GM23248 (cell line): ENCODE measurements at regions not wholly inside any gene's neighbourhood (a gene's known extent, or its start where the extent isn't known, plus 50 kb on each side); places are given as distances from the start of the nearest gene placed in this dataset.

ENCODE experiments used
- DNase-seq: peaks from one replicate; pipeline ENCODE4 v3.0.0-alpha.2; 2015
- H2AFZ ChIP-seq: fragments of 200-600 bp; sonication (generic); 2 replicates; pipeline ENCODE4 v1.6.1; 2016; ENCODE audit warnings: antibody characterized with exemption
- H3F3A ChIP-seq: fragments of 200-600 bp; sonication (generic); 2 replicates; pipeline ENCODE4 v1.6.1; 2016; ENCODE audit warnings: mild to moderate bottlenecking, antibody characterized with exemption, mixed run types; ENCODE audit not compliant: insufficient read depth
- H3K27ac ChIP-seq: fragments of 200-600 bp; sonication (generic); 2 replicates; pipeline ENCODE4 v1.5.1; 2016; ENCODE audit warnings: mild to moderate bottlenecking
- H3K27me3 ChIP-seq: fragments of 200-600 bp; sonication (generic); replicated peaks from 2 replicates; pipeline ENCODE4 v1.6.1; 2016; ENCODE audit warnings: mild to moderate bottlenecking; ENCODE audit not compliant: insufficient read depth
- H3K36me3 ChIP-seq: fragments of 200-600 bp; sonication (generic); 2 replicates; pipeline ENCODE4 v1.6.1; 2016; ENCODE audit warnings: low read depth, mild to moderate bottlenecking
- H3K4me1 ChIP-seq: fragments of 200-600 bp; sonication (generic); 2 replicates; pipeline ENCODE4 v1.6.1; 2016; ENCODE audit warnings: mild to moderate bottlenecking; ENCODE audit not compliant: insufficient read depth
- H3K4me2 ChIP-seq: fragments of 200-600 bp; sonication (generic); one replicate; pipeline ENCODE4 v1.6.1; 2016; ENCODE audit warnings: mild to moderate bottlenecking; ENCODE audit not compliant: unreplicated experiment
- H3K4me3 ChIP-seq: fragments of 200-600 bp; sonication (generic); 2 replicates; pipeline ENCODE4 v1.5.1; 2016; ENCODE audit warnings: mild to moderate bottlenecking
- H3K79me2 ChIP-seq: fragments of 200-600 bp; sonication (generic); 2 replicates; pipeline ENCODE4 v1.6.1; 2016; ENCODE audit warnings: mild to moderate bottlenecking; ENCODE audit not compliant: insufficient read depth
- H3K9ac ChIP-seq: fragments of 200-600 bp; sonication (generic); 2 replicates; pipeline ENCODE4 v1.6.1; 2016; ENCODE audit warnings: mild to moderate bottlenecking
- H3K9me2 ChIP-seq: fragments of 200-600 bp; sonication (generic); 2 replicates; pipeline ENCODE4 v1.6.1; 2016; ENCODE audit warnings: mixed run types, mild to moderate bottlenecking, moderate library complexity; ENCODE audit not compliant: insufficient read depth
- H3K9me3 ChIP-seq: fragments of 200-600 bp; sonication (generic); one replicate; pipeline ENCODE4 v1.6.1; 2017; ENCODE audit warnings: low read depth
- H4K20me1 ChIP-seq: fragments of 200-600 bp; sonication (generic); 2 replicates; pipeline ENCODE4 v1.6.0; 2016; ENCODE audit not compliant: insufficient read depth
- EZH2 ChIP-seq: fragments of 200-600 bp; sonication (generic); IDR thresholded peaks from 2 replicates; pipeline ENCODE4 v1.6.1; 2018; ENCODE audit warnings: antibody characterized with exemption, mild to moderate bottlenecking; ENCODE audit not compliant: insufficient read depth, poor library complexity, severe bottlenecking
- EZH2phosphoT487 ChIP-seq: fragments of 200-600 bp; sonication (generic); IDR thresholded peaks from 2 replicates; pipeline ENCODE4 v1.6.1; 2018; ENCODE audit warnings: antibody characterized with exemption, moderate library complexity, mild to moderate bottlenecking, low read depth; ENCODE audit not compliant: insufficient read depth
- WGBS, 2 experiments: methylation state at CpG; one replicate each; pipeline ENCODE4 v1.1.6; 2015 to 2017; ENCODE audit warnings: low lambda C conversion rate in 2 of 2, low coverage in 1 of 2; ENCODE audit errors: missing lambda C conversion rate in 2 of 2; 5-methylcytosine and 5-hydroxymethylcytosine counted together
- in situ Hi-C: fragments of 300-500 bp; cut with MboI; formaldehyde crosslinking; loops from 2 replicates; pipeline ENCODE4 v1.15.0; 2020

DNA sequence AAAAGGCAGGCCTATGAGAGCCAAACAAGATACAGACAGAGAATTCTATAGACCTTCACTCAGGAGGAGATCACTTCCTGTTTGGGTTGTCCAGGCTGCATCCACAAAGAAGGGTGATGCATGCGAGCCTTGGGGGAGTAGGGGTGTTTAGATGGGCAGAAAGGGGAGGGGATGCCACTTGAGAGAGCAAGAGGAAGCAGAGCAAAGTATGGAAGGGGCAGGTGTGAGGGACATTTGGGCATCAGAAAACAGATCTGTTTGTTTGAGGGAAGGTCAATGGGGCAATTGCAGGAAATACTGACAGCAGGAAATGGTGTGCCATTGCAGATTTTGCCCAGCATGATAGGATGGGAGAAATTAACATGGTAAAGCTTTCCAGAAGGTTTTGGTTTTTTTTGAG lies 146.4 kb upstream of the FOXN3 start:
- Histone ChIP-seq H3K27ac (no peak overlapping the region), H3K27me3 (no peaks in the 10 kb centered on the region), H3K9me3 (no peaks in the 10 kb centered on the region), H2AFZ (no peak overlapping the region), H3K4me1 (peaks cover 8% of the 10 kb centered on the region), H3K9ac (no peak overlapping the region), H3K36me3 (no peaks in the 10 kb centered on the region), H3K4me3 (no peak overlapping the region), H3F3A (peaks cover 7% of the 10 kb centered on the region), H3K9me2 (no peaks in the 10 kb centered on the region), H4K20me1 (no peaks in the 10 kb centered on the region), H3K4me2 (no peak overlapping the region), H3K79me2 (no peaks in the 10 kb centered on the region)
- TF ChIP-seq EZH2 (no peak), EZH2phosphoT487 (no peak)
- DNase-seq: no peak
- in situ Hi-C loops: no loop called here
- 94 to 100% methylated on average over 1 of the region's 1 CpG for WGBS, 2 experiments

DNA sequence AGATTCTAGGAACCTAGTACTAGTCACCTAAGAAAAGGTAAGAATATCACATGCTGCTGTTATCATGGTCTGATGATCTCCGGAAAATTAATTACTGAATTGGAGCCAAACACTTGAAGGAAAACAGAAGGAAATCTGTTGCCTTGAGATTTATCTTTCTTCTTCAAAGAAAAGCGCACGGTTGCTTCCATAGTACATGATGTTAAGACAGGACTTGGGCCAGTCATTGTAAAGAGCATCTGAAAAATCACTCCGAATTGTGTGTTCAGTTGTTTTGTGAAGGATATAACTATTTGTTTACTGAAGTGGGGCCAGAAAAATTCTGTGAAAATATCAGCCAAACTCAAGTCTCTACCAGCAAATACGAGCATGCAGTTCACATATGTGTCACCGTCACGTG lies 134.9 kb upstream of the FOXN3 start:
- 76 to 79% methylated on average over 7 of the region's 7 CpGs for WGBS, 2 experiments
- H4K20me1 ChIP-seq: no peaks in the 10 kb centered on the region
- in situ Hi-C loops: no loop called here
- H3K4me3 ChIP-seq: no peak overlapping the region
- no peaks in the 10 kb centered on the region for H3K9me3 ChIP-seq
- no peak overlapping the region for H3K27ac ChIP-seq
- H3K79me2 ChIP-seq: no peaks in the 10 kb centered on the region
- H2AFZ ChIP-seq: no peak overlapping the region
- H3K27me3 ChIP-seq: no peaks in the 10 kb centered on the region
- H3K9me2 ChIP-seq: no peaks in the 10 kb centered on the region
- H3K4me1 ChIP-seq: no peaks in the 10 kb centered on the region
- H3K4me2 ChIP-seq: no peak overlapping the region
- TF ChIP-seq EZH2: no peak
- no peak for TF ChIP-seq EZH2phosphoT487
- H3K9ac ChIP-seq: no peak overlapping the region
- no peaks in the 10 kb centered on the region for H3K36me3 ChIP-seq
- DNase-seq: no peak
- H3F3A ChIP-seq: no peaks in the 10 kb centered on the region

DNA sequence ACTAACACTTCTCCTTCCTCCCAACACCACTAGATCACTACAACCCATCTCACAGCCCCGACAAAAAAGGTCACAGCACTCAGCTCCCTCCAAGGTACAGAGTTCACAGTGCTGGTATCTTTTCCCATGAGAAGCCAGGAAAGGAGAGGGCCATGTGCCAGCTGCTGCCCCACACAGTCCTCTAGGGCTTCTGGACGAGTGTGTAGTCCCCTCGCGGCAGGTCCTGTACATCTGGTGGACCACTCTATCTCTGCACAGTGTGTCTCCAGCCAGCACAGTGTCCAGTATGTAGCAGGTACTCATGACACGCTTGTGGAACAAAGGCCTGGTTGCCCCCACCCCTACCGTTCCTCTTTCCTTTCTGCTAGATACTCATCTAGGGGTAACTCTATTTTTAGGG lies 134.4 kb upstream of the FOXN3 start:
- no peak for TF ChIP-seq EZH2
- no peak for TF ChIP-seq EZH2phosphoT487
- Histone ChIP-seq H3K79me2 (no peaks in the 10 kb centered on the region), H3K27ac (no peak overlapping the region), H3K4me3 (no peak overlapping the region), H4K20me1 (no peaks in the 10 kb centered on the region), H3K9me2 (no peaks in the 10 kb centered on the region), H3K27me3 (no peaks in the 10 kb centered on the region), H3K9ac (no peak overlapping the region), H3K36me3 (no peaks in the 10 kb centered on the region), H3F3A (no peaks in the 10 kb centered on the region), H3K4me2 (no peak overlapping the region), H3K9me3 (no peaks in the 10 kb centered on the region), H2AFZ (no peak overlapping the region), H3K4me1 (no peaks in the 10 kb centered on the region)
- no peak for DNase-seq
- 91 to 92% methylated on average over 6 of the region's 6 CpGs for WGBS, 2 experiments
- in situ Hi-C loops: no loop called here

DNA sequence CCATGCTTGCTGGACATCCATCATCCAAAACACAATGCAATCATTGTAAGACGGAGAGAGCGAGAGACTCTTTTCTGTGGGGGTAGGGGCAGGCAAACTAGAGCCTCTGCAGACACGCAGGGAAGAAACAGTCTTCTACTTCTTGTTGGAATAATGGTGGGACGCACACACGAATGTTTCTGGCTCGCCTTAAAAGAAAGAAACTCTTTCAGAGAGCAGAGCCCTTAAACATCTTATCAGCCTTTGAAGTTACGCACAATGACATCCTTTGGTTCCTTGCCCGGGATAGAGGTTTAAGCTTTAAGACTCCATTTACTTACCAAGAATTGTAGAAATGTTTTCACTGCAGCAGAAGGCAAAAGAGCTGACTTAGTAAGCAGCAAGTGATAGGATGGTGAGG lies 133.8 kb upstream of the FOXN3 start:
- Histone ChIP-seq H3K27ac (no peak overlapping the region), H3K9me2 (no peaks in the 10 kb centered on the region), H3K9ac (no peak overlapping the region), H3K4me1 (no peaks in the 10 kb centered on the region), H2AFZ (no peak overlapping the region), H3K9me3 (no peaks in the 10 kb centered on the region), H3K79me2 (no peaks in the 10 kb centered on the region), H3K36me3 (no peaks in the 10 kb centered on the region), H3K4me3 (no peak overlapping the region), H3F3A (no peaks in the 10 kb centered on the region), H4K20me1 (no peaks in the 10 kb centered on the region), H3K4me2 (no peak overlapping the region), H3K27me3 (no peaks in the 10 kb centered on the region)
- WGBS, 2 experiments: 81 to 83% methylated on average over 8 of the region's 8 CpGs
- in situ Hi-C loops: no loop called here
- TF ChIP-seq EZH2phosphoT487 (no peak), EZH2 (no peak)
- DNase-seq: no peak
